ENCODE measurements at regions not wholly inside any gene's neighbourhood (a gene's known extent, or its start where the extent isn't known, plus 50 kb on each side); places are given as distances from the start of the nearest gene placed in this dataset.

DNA sequence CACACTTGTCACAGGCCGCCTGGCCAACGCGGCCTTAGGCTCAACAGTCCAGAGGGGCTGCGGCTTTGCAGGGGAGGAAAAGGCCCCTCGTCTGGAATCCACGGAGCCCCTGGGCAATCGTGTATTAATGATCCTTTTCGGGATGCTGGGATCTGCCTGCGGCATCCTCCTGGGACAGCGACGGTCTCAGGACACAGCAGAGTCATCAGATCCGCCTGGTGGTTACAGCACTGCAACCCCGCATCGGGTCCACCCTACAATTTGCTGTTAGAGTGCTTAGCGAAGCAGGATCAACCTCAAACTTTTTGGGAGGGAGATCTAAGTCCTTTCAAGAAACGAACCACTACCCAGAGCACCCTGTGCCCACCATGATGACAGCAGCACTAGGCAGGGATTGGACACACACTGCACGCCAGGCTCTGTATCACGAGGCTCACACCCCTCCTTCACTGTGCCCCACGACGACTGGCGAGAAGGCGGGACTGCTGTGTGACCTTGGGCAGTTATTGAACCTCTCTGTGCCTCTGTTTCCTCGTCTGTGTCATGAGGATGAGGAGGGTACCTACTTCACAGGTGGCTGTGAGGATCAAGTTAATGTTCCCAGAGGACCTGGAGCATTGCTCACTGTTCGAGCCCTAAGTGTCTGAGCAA lies 100.4 kb upstream of the COL5A1 start:
- ATAC-seq (ENCODE audit: low read depth), result no peak
- Histone ChIP-seq H2BK5ac (ENCODE audit: low read depth, low read length, poor library complexity, severe bottlenecking) (no peak overlapping the region), H3K27ac (ENCODE audit: insufficient read depth, low read length) (no peak overlapping the region), H2BK20ac (ENCODE audit: low read depth, low read length) (no peak overlapping the region), H3K9ac (ENCODE audit: low read depth, low read length) (no peak overlapping the region), H3K4ac (ENCODE audit: low read depth, low read length) (0 out of 2 replicates have a peak overlapping the region, but pooled peaks have one; percentile 3), H3K9me3 (ENCODE audit: control insufficient read depth, insufficient read depth, low read length) (no peaks in the 10 kb centered on the region), H3K18ac (ENCODE audit: low read depth, low read length) (no peak overlapping the region), H3K27me3 (ENCODE audit: control insufficient read depth, insufficient read depth, low read length) (no peaks in the 10 kb centered on the region), H3K4me2 (ENCODE audit: low read depth, low read length) (no peak overlapping the region), H2BK15ac (ENCODE audit: low read depth, low read length) (no peak overlapping the region), H4K8ac (ENCODE audit: low read depth in 2 of 2, low read length in 2 of 2) (no peak overlapping the region), H3K23ac (ENCODE audit: low read depth, low read length) (no peak overlapping the region), H4K5ac (ENCODE audit: low read depth, low read length) (no peak overlapping the region), H3K4me3 (ENCODE audit: insufficient read depth, low read depth, low read length) (no peak overlapping the region), H2AK9ac (replicated peaks; ENCODE audit: low read depth, low read length, poor library complexity) (no peak overlapping the region), H2AFZ (replicated peaks; ENCODE audit: low read length, poor library complexity) (no peak overlapping the region), H3K79me1 (ENCODE audit: low read depth in 1 of 2, low read length in 2 of 2) (no peaks in the 10 kb centered on the region), H3K14ac (replicated peaks; ENCODE audit: low read depth, low read length) (no peak overlapping the region), H4K20me1 (ENCODE audit: insufficient read depth, low read length) (no peaks in the 10 kb centered on the region), H2BK120ac (ENCODE audit: low read depth, low read length) (no peak overlapping the region), H3K4me1 (ENCODE audit: control insufficient read depth, insufficient read depth, low read length) (peaks cover 23% of the 10 kb centered on the region), H4K91ac (ENCODE audit: insufficient read depth, low read depth, low read length) (no peak overlapping the region), H3K36me3 (ENCODE audit: control insufficient read depth, insufficient read depth, low read length) (no peaks in the 10 kb centered on the region), H2AK5ac (ENCODE audit: low read depth, low read length) (peak overlapping the region; percentile 11; the same call in 1 of the 2 replicates), H3K9me1 (ENCODE audit: insufficient read depth, low read length) (peaks cover 5% of the 10 kb centered on the region; the same call in 1 of the 2 replicates), H3K56ac (ENCODE audit: extremely low read depth, insufficient read depth, low read length) (no peak overlapping the region)
- POLR2A ChIA-PET (ENCODE audit: unreplicated experiment), result no interaction called here
- intact Hi-C loops (cut with micrococcal nuclease), result no loop called here
- in situ Hi-C loops (cut with MboI; ENCODE audit: low sequenced_read_pairs), result no loop called here
- 97% methylated on average over 16 of the region's 24 CpGs; no CpG with 5 or more reads in 1 of the 2 experiments for WGBS, 2 experiments (ENCODE audit: extremely low coverage in 2 of 2, insufficient read length in 1 of 2)
- TF ChIP-seq RCOR1 (IDR thresholded peaks at IDR 0.05; ENCODE audit: insufficient replicate concordance, low read length) (no peak), SMC3 (IDR thresholded peaks at IDR 0.05; ENCODE audit: low read depth, low read length) (no peak), MAZ (IDR thresholded peaks at IDR 0.05; ENCODE audit: borderline replicate concordance, low read depth, low read length) (no peak), USF2 (IDR thresholded peaks at IDR 0.05; ENCODE audit: low read depth, low read length) (no peak), POLR2A (IDR thresholded peaks at IDR 0.05; ENCODE audit: low read depth, low read length) (no peak), CHD1 (IDR thresholded peaks at IDR 0.05; ENCODE audit: low read depth, low read length) (no peak), NFE2L2 (IDR thresholded peaks at IDR 0.05; ENCODE audit: low read depth, low read length) (no peak), MAFK (IDR thresholded peaks at IDR 0.05; ENCODE audit: low read depth, low read length) (no peak), CEBPB (IDR thresholded peaks at IDR 0.05; ENCODE audit: low read depth, low read length) (no peak), MXI1 (IDR thresholded peaks at IDR 0.05; ENCODE audit: borderline replicate concordance, low read depth, low read length) (no peak), RFX5 (IDR thresholded peaks at IDR 0.05; ENCODE audit: low read depth, low read length) (no peak), BHLHE40 (IDR thresholded peaks at IDR 0.05; ENCODE audit: low read depth, low read length) (no peak), FOS (IDR thresholded peaks at IDR 0.05; ENCODE audit: low read depth, low read length) (no peak)
- TF ChIP-seq, protein P1, sequence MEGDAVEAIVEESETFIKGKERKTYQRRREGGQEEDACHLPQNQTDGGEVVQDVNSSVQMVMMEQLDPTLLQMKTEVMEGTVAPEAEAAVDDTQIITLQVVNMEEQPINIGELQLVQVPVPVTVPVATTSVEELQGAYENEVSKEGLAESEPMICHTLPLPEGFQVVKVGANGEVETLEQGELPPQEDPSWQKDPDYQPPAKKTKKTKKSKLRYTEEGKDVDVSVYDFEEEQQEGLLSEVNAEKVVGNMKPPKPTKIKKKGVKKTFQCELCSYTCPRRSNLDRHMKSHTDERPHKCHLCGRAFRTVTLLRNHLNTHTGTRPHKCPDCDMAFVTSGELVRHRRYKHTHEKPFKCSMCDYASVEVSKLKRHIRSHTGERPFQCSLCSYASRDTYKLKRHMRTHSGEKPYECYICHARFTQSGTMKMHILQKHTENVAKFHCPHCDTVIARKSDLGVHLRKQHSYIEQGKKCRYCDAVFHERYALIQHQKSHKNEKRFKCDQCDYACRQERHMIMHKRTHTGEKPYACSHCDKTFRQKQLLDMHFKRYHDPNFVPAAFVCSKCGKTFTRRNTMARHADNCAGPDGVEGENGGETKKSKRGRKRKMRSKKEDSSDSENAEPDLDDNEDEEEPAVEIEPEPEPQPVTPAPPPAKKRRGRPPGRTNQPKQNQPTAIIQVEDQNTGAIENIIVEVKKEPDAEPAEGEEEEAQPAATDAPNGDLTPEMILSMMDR (conservative IDR thresholded peaks at IDR 0.05; ENCODE audit: low read depth, low read length), result no peak
- TF ChIP-seq, protein P2, sequence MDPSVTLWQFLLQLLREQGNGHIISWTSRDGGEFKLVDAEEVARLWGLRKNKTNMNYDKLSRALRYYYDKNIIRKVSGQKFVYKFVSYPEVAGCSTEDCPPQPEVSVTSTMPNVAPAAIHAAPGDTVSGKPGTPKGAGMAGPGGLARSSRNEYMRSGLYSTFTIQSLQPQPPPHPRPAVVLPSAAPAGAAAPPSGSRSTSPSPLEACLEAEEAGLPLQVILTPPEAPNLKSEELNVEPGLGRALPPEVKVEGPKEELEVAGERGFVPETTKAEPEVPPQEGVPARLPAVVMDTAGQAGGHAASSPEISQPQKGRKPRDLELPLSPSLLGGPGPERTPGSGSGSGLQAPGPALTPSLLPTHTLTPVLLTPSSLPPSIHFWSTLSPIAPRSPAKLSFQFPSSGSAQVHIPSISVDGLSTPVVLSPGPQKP (IDR thresholded peaks at IDR 0.05; ENCODE audit: borderline replicate concordance, low read depth, low read length), result no peak
- BruUV-seq (replicated peaks), result no TSS peak
- DNase-seq, result no peak
- dilution Hi-C loops (cut with HindIII; ENCODE audit: low sequenced_read_pairs, unreplicated experiment), result no loop called here
- CTCF ChIA-PET, result no interaction called here

Data from IMR-90 (cell line).